NCI-H1436 (cell line): ENCODE measurements at regions not wholly inside any gene's neighbourhood (a gene's known extent, or its start where the extent isn't known, plus 50 kb on each side); places are given as distances from the start of the nearest gene placed in this dataset.

Source experiments
- DNase-seq: peaks from one replicate; lab custom pipeline; 2025; lab: John Stamatoyannopoulos, UW

DNA sequence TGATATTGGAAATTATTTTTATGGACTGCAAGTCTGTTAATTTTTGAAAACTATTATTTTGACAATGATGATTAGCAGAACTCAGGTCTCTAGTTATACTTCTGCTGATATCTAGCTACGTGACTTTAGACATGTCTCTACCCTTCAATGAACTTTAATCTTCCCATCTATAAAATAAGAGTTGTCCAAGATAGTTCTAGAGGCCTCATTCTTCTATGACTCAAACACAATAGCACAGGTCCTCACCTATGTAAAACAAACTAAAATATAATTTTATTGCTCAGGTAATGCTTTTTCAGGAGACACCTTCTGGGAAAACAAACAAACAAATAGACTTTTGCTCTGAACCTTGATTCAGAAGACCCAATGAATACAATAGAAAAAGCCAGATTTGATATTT is 544.4 kb upstream of the SETBP1 start:
- no peak for DNase-seq

GRCh38 chr18:44143072-44143471 is 537.6 kb upstream of the SETBP1 start:
- no peak for DNase-seq

DNA sequence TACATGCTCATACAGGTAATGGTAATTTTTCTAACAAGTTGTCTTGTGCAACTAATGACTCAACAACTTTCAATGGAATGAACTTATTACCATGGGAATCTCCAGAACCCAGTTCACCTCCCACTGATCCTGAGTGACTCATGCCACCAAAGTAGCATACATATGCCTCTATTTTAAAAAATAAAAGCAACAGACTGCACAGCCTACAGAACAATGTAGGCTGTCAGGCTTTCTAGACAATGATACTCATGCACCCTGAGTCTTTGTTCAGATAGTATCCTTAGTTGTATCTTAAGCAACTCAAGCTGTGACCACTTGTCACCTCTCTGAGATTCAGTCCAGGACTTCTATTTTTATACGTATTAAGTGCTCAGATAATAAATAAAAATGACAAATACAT is 531.0 kb upstream of the SETBP1 start:
- no peak for DNase-seq

DNA sequence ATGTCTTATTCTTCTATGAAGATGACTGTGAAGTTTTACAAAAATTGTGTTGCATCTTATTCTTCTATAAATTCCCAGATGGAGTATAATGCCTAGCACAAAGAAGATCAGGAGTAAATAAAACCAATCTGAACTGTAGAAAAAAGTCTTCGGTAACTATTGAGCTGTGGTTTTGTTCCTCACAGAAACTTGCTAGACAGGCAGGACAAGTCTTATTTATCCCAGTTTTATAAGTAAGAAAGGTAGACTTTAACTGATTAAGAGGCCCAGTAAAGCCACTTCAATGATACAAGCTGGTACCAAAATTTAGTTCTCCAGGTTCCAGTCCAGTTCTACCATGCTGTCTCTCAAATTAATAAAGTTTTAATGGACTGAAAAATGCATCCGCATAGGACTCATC is 526.7 kb upstream of the SETBP1 start:
- no peak for DNase-seq

DNA sequence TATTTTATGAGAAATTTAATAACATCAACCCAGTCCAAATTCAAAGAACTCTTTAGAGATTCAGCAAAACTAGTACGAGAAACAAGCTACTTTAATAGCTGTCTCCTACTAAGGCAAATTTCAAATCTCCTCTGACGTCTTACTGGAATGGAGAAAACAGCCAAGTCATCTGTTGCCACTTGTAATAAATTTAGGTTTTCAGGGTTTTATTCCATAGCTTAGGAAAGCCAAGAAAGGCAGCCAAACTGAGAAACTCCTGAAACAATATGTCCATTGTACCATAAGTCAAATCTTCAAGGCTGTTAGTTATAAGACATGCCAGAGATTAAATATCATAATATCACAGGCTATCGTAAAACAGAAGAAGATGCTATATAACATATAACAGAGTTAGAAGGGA is 524.6 kb upstream of the SETBP1 start:
- no peak for DNase-seq

GRCh38 chr18:44156776-44157335 is 523.8 kb upstream of the SETBP1 start:
- no peak for DNase-seq

DNA sequence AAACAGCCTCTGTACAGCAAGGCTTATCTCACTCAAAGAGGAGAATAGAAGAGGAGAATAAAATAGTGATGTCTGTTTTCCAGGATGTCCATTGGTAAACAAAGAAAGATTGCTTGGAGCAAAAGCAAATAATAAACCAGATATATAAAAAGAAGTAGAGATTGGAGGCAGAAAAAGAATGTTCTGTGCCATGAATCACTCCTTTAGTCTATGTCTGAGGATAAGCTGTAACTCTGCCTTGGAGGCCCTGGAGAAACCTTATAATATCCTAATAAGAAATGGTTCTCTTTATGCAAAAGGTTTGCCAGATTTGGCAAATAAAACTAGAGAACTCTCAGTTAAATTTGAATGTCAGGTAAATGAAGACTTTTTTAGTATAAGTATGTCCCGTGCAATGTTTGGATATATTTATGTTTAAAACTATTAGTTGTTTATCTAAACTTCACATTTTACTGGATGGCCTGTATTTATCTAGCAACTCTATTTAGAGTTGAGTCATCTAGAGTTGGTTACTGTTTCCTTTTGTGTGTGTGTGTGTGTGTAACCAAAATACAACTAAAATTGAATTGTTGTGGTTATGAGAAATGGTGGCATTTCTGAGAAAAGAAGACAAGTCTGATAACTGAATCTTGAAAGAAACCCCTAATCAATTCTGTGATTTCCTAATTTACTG is 510.3 kb upstream of the SETBP1 start:
- DNase-seq, result no peak

GRCh38 chr18:44171301-44171700 is 509.4 kb upstream of the SETBP1 start:
- DNase-seq, result peak; percentile 90

DNA sequence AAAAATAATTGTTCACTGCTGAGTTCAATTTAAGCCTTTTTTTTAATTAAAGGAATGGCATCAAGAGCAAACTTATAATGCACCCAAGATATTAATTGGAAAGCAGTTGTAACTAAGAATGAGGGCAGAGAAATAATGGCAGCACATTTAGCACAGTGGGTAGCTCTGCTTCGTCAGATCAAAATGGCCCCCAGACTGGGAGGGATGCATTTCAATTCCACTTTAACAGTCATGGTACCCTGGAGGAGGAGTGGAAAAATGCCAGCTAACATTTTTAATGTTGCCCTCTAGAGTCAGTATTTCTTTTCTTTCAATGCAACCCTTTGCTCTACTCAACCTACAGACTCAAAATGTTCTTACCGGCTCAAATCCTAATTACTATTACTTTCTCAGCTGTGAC is 504.8 kb upstream of the SETBP1 start:
- no peak for DNase-seq

DNA sequence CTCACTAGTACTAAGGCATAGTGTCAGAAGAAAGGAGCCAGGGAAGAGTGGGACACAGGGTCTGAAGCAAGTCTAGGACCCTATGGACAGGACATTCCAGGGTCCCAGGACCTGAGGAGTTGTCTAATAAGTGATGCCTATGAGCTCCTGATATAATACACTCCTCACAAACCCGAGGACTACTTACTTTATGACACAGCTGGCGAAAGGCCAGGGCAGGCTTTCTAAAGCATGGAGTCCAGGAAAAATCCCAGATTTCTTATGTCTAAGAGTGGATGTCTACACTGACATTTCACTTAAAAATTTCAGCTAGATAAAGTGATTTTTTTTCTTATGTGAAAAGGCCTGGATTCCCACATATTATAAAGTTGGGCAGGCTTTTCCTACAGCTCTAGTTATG is 502.2 kb upstream of the SETBP1 start:
- DNase-seq, result no peak

DNA sequence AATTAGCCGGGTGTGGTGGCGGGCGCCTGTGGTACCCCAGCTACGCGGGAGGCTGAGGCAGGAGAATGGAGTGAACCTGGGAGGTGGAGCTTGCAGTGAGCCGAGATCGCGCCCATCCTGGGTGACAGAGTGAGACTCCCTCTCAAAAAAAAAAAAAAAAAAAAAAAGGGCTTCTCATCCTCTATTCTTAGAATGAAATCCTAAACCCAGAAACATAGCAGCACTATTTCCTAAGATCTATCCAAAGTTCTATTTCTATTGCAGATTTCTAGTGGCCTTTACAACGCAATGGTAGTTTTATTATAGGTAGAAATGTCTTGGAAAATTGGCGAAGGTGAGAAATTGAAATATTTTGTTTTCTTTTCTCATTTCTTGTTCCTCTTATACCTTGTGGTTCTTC is 501.0 kb upstream of the SETBP1 start:
- DNase-seq, result no peak

- no peak for DNase-seq
These were observed 500.0 kb upstream of the SETBP1 start for GRCh38 chr18:44180683-44181082.

DNA sequence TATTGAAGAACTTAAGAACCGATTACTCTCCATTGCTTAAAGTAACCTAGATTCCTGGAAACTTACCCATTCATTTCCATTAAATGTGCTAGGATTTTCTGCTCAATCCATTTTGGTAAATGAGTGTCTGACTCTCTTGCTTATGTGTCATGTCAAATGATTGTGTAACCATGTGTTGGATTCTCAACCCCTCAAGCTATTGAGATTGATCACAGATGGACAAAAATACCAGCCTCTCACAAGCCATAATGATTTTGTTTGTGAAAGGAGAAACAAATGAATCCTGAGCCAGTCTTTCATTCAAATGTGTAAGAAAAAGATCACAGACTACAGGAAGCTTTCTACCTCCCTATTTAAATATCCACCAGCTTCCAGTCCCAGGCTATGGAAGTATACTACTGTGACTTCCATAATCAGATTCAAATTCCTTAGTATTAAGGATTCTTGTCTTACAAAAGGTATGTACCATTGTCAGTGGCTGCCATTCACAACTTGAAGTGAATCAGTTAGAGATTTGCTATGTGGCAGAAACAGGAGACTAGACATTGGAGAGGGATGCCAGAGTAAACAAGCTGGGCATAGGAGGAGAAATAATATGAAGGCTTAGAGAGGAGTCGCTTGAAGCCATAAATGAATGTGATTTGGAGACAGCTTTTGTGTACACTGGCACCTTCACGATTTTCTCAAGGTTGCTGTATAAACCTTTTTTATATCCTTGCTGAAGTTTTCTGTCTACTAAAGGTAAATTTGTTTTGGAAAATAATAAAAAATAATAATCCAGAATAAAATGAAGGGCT is 498.5 kb upstream of the SETBP1 start:
- no peak for DNase-seq

DNA sequence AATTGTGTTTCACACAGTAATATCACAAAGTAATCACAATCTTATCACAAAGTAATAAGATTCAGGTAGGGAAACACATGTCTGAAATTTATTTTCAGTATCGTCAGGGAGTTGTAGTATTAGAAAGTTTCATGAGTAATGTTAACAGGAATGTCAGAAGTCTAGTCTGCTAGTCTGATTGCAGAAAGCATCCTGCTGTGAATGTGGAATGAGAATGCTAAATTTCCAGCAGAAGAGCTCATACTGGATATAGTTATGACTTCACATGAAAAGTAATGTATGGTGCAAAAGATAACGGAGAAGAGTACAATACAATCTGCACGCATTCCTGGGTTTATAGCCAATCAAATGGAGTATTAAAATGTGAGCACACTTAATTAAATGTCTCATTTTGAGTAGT is 494.7 kb upstream of the SETBP1 start:
- DNase-seq, result no peak

GRCh38 chr18:44187090-44187489 is 493.6 kb upstream of the SETBP1 start:
- no peak for DNase-seq

DNA sequence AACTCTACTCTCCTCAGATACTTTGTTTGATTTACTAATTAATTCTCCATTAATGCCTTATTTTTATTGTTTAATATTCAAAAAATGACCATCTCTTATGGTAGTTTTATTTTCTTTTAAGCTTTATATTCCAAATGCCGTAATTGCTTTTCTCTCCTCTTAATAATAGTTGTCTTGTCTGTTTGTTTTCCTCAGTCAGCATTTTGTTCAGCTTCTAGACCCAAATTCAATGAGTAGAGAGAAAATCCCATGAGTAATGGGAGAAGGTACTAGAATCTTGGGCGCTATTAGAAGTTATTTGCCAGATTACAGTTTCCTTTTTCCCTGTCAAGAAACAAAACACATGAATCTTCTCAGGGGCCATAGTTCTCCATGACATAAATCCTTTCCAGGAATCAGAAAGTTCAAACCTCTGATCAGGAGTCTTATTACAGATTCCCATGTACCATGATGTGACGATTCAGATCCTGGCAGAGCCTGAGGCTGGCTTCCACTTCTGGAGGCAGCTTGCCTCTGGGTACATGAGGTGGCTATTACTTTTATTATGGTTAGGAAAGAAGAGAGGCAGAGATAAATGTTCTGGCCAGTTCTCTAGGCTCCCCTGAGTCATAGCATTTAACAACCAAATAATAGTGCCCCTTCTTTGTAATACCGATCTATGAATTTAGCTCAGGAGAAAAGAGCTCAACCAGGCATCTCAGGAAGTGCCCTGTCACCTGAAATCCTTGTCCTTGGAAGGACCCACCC is 485.1 kb upstream of the SETBP1 start:
- no peak for DNase-seq

DNA sequence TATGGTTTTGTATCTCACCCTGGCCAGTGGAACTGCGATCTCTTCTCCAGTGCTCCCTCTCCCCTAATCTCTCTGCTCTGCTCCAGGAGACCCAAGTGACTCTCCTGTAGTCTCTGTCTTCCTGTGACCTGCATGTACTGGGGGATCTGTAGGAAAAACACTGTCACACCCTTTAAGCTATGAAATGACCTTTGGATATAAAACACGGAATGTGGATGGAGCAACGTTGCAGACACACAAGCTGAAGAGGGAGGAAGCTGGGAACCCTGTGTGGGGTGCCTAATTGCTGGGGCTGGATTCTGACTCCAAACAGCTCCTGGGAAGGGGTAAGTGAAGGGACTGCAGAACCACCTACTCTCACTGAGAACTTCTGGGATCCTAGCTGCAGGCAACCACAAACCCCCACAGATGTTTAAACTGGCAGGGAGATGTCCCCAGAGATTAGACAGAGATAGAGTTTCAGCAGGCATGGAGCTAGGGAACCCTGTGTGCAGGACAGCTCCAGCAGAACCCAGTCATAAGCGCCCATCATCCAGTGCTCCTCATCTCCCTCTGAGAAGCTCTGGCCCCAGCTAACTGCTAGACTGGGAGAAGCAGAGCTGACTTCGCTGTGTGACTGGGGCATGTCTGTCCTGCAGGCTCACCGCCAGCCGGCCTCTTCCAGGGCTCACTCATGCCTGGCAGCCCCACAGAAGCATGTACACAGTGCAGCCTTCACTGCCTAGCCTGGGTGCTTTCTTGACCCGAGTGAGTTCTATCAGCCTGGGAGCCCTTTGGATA is 482.7 kb upstream of the SETBP1 start:
- no peak for DNase-seq

DNA sequence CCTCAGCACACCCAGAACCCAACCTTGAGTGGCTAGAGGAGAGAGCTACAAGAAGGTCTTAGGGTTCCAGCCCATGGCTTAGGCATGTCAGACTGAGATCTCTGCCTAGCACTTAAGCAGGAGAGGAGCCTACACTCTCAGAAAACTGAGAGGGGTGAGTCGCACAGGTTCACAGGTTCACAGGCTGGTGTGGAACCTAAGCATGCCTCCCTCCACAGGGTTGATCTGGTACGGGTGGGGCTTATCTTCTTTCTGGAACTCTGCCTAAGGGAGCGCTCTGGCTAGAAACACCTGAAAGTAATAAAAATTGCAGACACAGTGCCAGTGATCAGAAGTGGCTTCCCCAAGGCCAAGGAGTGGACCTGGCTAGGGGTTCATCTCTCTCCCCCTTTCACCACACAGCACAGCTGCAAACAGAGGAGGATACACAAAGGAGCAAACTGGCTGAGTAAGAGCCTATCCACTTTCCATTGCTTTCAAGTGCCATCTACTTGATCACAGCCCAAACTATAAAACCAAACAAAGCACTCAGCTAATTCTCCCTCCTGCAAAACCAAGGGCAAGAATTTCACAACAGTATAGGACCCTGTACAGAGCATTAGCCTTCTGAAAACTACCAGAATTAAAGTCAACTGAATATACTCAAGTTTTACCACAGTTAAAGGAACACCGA is 481.9 kb upstream of the SETBP1 start:
- peak; percentile 58 for DNase-seq

GRCh38 chr18:44213293-44213692 is 467.4 kb upstream of the SETBP1 start:
- DNase-seq, result no peak

GRCh38 chr18:44214396-44214795 is 466.3 kb upstream of the SETBP1 start:
- no peak for DNase-seq

GRCh38 chr18:44216169-44216568 is 464.5 kb upstream of the SETBP1 start:
- no peak for DNase-seq
